Amniotic stem cell (primary cell): ENCODE measurements at regions not wholly inside any gene's neighbourhood (a gene's known extent, or its start where the extent isn't known, plus 50 kb on each side); places are given as distances from the start of the nearest gene placed in this dataset.

ENCODE experiments used
- DNase-seq: peaks from one replicate; lab custom pipeline; 2025; lab: John Stamatoyannopoulos, UW

GRCh38 chr15:98561169-98561941 lies 87.0 kb upstream of the IGF1R start:
- DNase-seq, result no peak

DNA sequence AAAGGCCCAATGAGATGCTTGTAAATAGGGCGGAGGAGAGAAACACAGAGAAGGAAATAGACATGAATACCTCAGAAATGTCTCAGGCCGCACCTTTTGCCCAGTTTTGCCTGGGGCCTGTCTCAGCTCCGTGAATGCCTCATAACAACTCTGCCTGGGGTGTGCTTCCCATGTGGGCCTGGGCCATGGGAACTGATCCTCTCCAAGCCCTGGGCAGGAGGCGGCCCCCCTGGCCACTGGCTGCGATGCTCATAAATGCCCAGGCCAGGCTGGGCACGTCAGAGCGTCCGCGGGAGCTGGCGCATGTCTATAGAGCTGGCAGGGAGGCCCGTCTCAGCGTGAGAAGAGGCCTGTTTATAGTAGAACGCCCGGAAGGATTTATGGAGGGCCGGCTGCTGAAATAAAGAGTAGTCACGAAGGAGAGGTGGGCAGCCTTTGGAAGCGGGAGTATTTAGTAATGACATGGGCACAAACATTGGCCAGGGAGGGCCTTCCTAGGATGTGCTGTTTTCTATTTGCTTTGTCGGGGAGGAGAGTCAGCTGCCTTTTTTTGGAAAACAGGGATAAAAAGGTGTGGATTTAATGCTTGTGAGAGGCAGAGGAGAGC lies 85.9 kb upstream of the IGF1R start:
- DNase-seq, result no peak

DNA sequence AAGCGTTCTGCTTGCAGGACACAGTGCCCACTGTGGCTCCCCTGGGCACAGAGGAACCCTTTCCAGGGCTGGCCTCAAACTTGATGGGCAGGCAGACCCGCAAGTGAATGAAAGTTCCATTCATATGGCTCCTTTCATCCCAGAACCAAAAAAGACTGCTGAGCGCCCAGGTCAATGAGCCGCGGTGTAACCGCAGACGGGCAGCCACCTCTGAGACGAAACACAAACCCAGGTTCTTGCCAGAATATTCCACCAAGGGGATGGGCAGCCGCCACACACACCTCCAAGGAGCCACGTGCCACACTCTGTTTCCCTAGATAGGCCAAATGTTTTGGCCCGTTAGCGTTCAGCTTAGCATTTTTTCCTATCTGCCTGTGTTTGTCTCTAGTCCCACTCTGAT lies 82.8 kb upstream of the IGF1R start:
- no peak for DNase-seq

DNA sequence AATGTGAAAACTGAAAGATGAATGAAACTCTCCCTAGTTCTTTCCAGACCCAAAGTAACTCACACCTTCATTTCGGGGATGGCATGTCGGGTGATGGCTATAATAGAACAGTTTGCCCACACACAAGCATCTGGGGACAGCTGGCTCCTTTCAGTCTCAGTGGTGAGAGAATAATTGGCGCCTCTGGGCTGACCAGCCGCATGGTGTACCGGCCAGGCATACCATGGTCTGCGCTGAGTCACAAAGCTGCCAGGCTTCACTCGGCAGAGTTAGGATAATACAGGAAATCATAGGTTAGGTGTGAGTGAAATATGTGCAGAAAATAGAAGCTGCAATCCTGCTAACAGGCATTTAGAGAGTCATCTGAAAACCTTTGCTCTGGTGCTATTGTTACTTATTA lies 80.4 kb upstream of the IGF1R start:
- DNase-seq, result no peak

GRCh38 chr15:98568382-98569017 lies 79.8 kb upstream of the IGF1R start:
- DNase-seq, result no peak

- no peak for DNase-seq
Observed at GRCh38 chr15:98570119-98570518, 78.2 kb upstream of the IGF1R start.

DNA sequence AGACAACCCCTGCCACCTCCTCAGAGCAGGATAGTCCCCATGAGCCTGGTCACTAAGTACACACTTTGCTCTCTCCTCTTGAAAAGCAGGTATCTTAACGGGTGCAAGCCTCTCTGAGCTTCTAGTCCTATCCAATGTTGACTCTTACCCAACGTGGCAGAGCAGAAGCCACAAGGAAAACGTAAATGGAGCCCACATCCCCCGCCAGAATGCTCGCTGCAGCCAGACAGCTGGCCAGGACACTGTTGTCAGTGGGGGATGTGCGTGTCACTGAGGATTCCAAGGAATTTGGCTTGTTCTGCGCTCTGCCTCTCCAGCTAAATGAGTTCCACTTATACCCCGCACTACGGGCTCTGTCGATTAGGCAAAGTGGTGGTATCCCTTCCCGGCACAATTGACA lies 67.8 kb upstream of the IGF1R start:
- no peak for DNase-seq

DNA sequence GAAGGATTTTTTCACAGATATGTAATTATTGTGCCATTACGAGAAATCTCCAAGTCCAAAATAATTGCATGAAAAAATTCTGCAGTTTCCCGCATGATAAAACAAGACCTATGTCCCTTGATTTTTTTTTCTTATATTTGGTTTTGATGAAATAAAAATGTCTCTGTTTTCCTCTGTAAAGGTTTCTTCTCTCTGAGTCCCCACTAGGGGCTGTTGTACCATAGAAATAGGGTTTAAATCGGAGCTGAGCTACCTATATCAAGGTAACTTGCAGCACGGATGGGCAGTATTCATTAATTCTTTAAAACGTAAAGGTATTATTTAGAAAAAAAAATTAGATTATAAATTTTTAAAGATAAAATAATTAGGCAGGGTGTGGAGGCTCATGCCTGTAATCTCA lies 66.6 kb upstream of the IGF1R start:
- DNase-seq, result no peak

DNA sequence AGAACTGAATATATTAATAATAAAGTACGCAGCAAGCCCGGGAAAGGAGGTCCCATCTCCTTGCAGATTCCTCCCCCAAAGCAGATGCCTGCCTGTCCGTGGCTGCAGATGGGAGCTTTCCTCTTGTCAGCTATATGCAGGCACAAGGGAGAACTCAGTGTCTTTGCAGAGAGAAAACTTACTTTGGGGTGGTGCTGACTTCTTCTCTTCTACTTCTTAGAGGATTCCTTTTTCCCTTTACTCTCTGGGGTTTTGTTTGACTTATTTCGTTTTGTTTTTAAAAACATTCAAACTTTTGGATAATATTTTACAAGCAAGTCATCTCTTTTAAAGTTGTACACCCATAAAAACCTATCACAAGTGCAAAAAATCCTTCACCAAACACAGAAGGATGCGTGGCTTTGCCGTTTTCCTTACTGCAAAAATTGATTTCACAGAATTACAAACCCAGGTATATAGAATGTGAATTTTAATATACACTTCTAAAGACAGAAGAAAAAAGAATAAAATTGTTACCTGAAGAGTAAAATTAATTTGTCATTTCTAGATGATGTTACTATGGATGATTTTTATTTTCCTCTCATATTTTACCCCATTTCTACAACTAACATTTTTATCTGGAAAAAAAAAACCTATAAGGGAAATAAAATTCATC lies 65.3 kb upstream of the IGF1R start:
- no peak for DNase-seq

- DNase-seq, result no peak
Observed at GRCh38 chr15:98583771-98584430, 64.4 kb upstream of the IGF1R start.

DNA sequence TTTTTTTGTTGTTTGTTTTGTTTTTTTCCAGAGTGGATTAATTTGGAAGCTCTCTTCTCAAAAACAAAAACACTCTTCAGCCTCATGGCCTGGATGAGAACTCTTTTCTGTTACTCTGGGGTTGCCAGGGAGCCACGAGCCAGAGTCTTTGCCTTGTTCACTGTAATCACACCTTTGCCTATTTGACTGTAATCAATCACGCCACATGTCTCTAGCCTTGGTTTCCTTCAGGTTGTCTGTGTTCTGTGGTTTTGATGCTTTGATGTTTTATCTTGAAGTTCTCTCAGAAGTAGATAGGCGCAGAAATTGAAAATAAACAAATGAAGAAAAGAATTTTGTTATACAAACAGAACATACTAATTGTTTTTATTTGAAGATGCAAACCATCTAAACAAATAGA lies 62.3 kb upstream of the IGF1R start:
- DNase-seq, result no peak

DNA sequence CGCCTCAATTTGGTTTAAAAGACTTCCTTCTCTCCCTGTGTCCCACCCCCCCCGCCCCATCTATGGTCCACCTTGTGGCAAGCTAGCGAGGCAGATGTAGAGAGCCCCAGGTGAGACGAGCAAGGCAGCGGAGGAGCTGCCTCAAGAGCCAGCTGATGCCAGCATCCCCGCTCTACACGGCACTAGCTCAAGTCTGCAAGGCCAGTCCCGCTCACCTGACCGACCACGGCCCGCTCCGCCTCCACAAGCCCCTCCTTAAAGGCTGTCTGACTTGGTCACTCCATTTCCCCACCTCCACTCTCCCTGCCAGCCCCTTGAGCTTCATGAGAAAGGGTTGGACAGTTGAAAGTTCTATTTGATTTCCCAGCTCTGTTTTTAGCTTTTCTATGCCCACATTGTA lies 56.2 kb upstream of the IGF1R start:
- DNase-seq, result no peak

- no peak for DNase-seq
Observed at GRCh38 chr15:98596131-98596530, 52.2 kb upstream of the IGF1R start.

DNA sequence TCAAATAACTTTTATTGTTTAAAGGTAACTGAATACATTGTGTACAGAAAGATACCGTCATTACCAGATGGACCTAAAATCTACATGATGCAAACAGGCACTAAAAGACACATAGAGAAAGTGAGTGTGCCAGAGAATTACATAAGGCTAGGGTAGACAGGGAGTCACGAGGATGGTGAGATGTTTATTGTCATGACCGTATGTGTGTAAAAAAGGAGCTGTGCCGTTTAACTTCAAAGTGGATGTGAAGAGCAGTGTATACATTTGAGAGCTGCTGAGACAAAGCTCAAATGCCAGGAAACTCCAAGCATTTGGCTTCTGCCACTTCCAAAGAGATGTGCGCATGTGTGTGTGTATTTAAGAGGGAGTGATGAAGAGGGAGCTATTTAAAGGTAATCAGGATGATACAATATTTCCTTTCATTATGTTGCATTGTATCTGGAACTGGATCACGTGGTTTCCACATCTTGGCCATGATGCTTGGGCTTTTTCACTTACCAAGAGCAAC lies 51.4 kb upstream of the IGF1R start:
- no peak for DNase-seq

- no peak for DNase-seq
Observed at GRCh38 chr15:98597666-98598065, 50.7 kb upstream of the IGF1R start.
